GM12878 (cell line): ENCODE measurements at regions not wholly inside any gene's neighbourhood (a gene's known extent, or its start where the extent isn't known, plus 50 kb on each side); places are given as distances from the start of the nearest gene placed in this dataset.

ENCODE experiments used
- ATAC-seq: fragments of 200-7000 bp; cut with Tn5 transposase; 3 replicates; pipeline ENCODE4 v1.9.1; 2020; ENCODE audit warnings: mild to moderate bottlenecking, moderate library complexity
- BruUV-seq: library from RNA; stranded (reverse); fragments of 400-500 nt; replicated peaks from 2 replicates; lab custom pipeline; 2021; lab: Mats Ljungman, UMichigan
- CTCF ChIA-PET: fragments of 300-600 bp; sonication (Branson Sonifier 250); formaldehyde crosslinking; extraction: SDS; loops from one replicate; lab custom pipeline; 2021; ENCODE audit warnings: inconsistent platforms; lab: Yijun Ruan, JAX
- POLR2A ChIA-PET: fragments of 350-600 bp; formaldehyde crosslinking; extraction: SDS; loops from one replicate; lab custom pipeline; 2021; ENCODE audit warnings: inconsistent platforms; lab: Charles Lee
- RAD21 ChIA-PET: fragments of 300-600 bp; sonication (Branson Sonifier 250); formaldehyde crosslinking; loops from one replicate; lab custom pipeline; 2023; ENCODE audit warnings: antibody characterized with exemption; ENCODE audit not compliant: unreplicated experiment; lab: Charles Lee
- SMC1A ChIA-PET: fragments of 300-600 bp; sonication (Branson Sonifier 250); formaldehyde crosslinking; loops from one replicate; lab custom pipeline; 2023; ENCODE audit not compliant: unreplicated experiment, uncharacterized antibody; lab: Charles Lee
- DNase-seq: peaks from one replicate; pipeline ENCODE4 v3.0.0-alpha.2; 2011; ENCODE audit warnings: low read depth, low spot score
- FAIRE-seq: peaks from 3 replicates; lab custom pipeline; 2011; peaks lifted over from hg19 to GRCh38; lab: Jason Lieb, UNC
- H2AFZ ChIP-seq: 2 replicates; pipeline ENCODE4 v1.6.0; 2011; ENCODE audit warnings: low read depth, low read length, control low read depth; ENCODE audit not compliant: control insufficient read depth
- H3K27ac ChIP-seq: 2 replicates; pipeline ENCODE4 v1.5.1; 2011; ENCODE audit warnings: control low read depth; ENCODE audit not compliant: control insufficient read depth, insufficient read depth
- H3K27me3 ChIP-seq, 2 experiments: replicated peaks in 1 of 2; 2 replicates each; pipeline versions ENCODE4 v1.6.0 to v1.6.1; 2011; ENCODE audit warnings: low read length in 1 of 2; ENCODE audit not compliant: control insufficient read depth in 2 of 2, insufficient read depth in 2 of 2
- H3K36me3 ChIP-seq, 2 experiments: 2 replicates each; pipeline ENCODE4 v1.5.1; 2011; ENCODE audit warnings: low read length in 1 of 2; ENCODE audit not compliant: control insufficient read depth in 2 of 2, insufficient read depth in 2 of 2
- H3K4me1 ChIP-seq: 2 replicates; pipeline ENCODE4 v1.6.1; 2011; ENCODE audit warnings: mild to moderate bottlenecking, low read length, moderate library complexity, mixed read lengths; ENCODE audit not compliant: control insufficient read depth, insufficient read depth
- H3K4me2 ChIP-seq: 2 replicates; pipeline ENCODE4 v1.6.0; 2011; ENCODE audit warnings: control low read depth; ENCODE audit not compliant: control insufficient read depth, insufficient read depth
- H3K4me3 ChIP-seq: fragments of 200-600 bp; sonication (generic); 2 replicates; pipeline ENCODE4 v1.5.1; 2016
- H3K79me2 ChIP-seq: 2 replicates; pipeline ENCODE4 v1.6.0; 2011; ENCODE audit warnings: low read length; ENCODE audit not compliant: control insufficient read depth, insufficient read depth
- H3K9ac ChIP-seq: 2 replicates; pipeline ENCODE4 v1.8.0; 2011; ENCODE audit warnings: low read length, control low read depth, mixed read lengths; ENCODE audit not compliant: control insufficient read depth, insufficient read depth
- H3K9me3 ChIP-seq: replicated peaks from 3 replicates; pipeline ENCODE4 v1.5.1; 2011; ENCODE audit warnings: mild to moderate bottlenecking, low read length; ENCODE audit not compliant: control insufficient read depth, insufficient read depth
- H4K20me1 ChIP-seq: 2 replicates; pipeline ENCODE4 v1.6.0; 2011; ENCODE audit not compliant: control insufficient read depth, insufficient read depth
- CBFB ChIP-seq: IDR thresholded peaks from 2 replicates; pipeline ENCODE4 v1.6.1; 2016; ENCODE audit warnings: antibody characterized with exemption, low read depth
- EP300 ChIP-seq, 2 experiments: fragments of 150-350 bp in 1 of 2; IDR thresholded peaks; 2 replicates each; pipeline ENCODE4 v1.6.1; 2011 to 2012; ENCODE audit warnings: low read depth in 2 of 2, low read length in 2 of 2, borderline replicate concordance in 1 of 2, improper control_type of control experiment in 1 of 2, inconsistent platforms in 1 of 2; ENCODE audit not compliant: control insufficient read depth in 1 of 2
- IKZF1 ChIP-seq: fragments of 450-650 bp; conservative IDR thresholded peaks from 2 replicates; pipeline ENCODE4 v1.6.1; 2017; ENCODE audit warnings: antibody characterized with exemption, mild to moderate bottlenecking
- NBN ChIP-seq: fragments of 450-650 bp; IDR thresholded peaks from 2 replicates; pipeline ENCODE4 v1.6.1; 2016
- POLR2AphosphoS5 ChIP-seq: IDR thresholded peaks from 2 replicates; pipeline ENCODE4 v1.6.1; 2011; ENCODE audit warnings: mild to moderate bottlenecking, low read length, inconsistent platforms
- RAD51 ChIP-seq: fragments of 450-650 bp; IDR thresholded peaks from 2 replicates; pipeline ENCODE4 v1.6.1; 2016; ENCODE audit warnings: moderate library complexity, mild to moderate bottlenecking, inconsistent platforms
- SMARCA5 ChIP-seq: fragments of 450-650 bp; IDR thresholded peaks from 2 replicates; pipeline ENCODE4 v1.6.1; 2017; ENCODE audit warnings: mild to moderate bottlenecking
- SP1 ChIP-seq: IDR thresholded peaks from one replicate; pipeline ENCODE4 v1.6.1; 2011; ENCODE audit warnings: low read depth, low read length
- TARDBP ChIP-seq: IDR thresholded peaks from 2 replicates; pipeline ENCODE4 v1.6.1; 2016; ENCODE audit warnings: borderline replicate concordance
- TCF3 ChIP-seq: IDR thresholded peaks from 2 replicates; pipeline ENCODE4 v1.6.1; 2012; ENCODE audit warnings: low read depth, mild to moderate bottlenecking, low read length, borderline replicate concordance; ENCODE audit not compliant: insufficient read depth
- TCF7 ChIP-seq: IDR thresholded peaks from 2 replicates; pipeline ENCODE4 v1.6.1; 2014; ENCODE audit warnings: antibody characterized with exemption, borderline replicate concordance
- ZBTB4 ChIP-seq: fragments of 450-650 bp; formaldehyde crosslinking; IDR thresholded peaks from 2 replicates; pipeline ENCODE4 v1.4.0; 2022; ENCODE audit warnings: mild to moderate bottlenecking, moderate library complexity
- ZNF592 ChIP-seq: fragments of 450-650 bp; IDR thresholded peaks from 2 replicates; pipeline ENCODE4 v1.6.1; 2017; ENCODE audit warnings: mild to moderate bottlenecking, moderate library complexity
- WGBS: methylation state at CpG from one replicate; pipeline ENCODE4 v1.1.6; 2016; ENCODE audit warnings: low lambda C conversion rate; ENCODE audit not compliant: insufficient replicate concordance, insufficient coverage; ENCODE audit errors: missing lambda C conversion rate; 5-methylcytosine and 5-hydroxymethylcytosine counted together
- in situ Hi-C: fragments of 300-500 bp; cut with MboI; formaldehyde crosslinking; loops from 9 replicates; pipeline ENCODE4 v1.14.3; 2018; ENCODE audit warnings: mixed read lengths
- intact Hi-C: fragments of 100-400 bp; cut with micrococcal nuclease; formaldehyde crosslinking; loops from one replicate; pipeline ENCODE4 v1.14.2; 2022; ENCODE audit not compliant: unreplicated experiment

GRCh38 chr7:155869784-155870076, 57.5 kb upstream of the SHH start:
- H3K4me1 ChIP-seq: no peaks in the 10 kb centered on the region
- DNase-seq: no peak
- H3K36me3 ChIP-seq: no peaks in the 10 kb centered on the region
- H2AFZ ChIP-seq: no peak overlapping the region
- H3K27ac ChIP-seq: no peak overlapping the region
- H4K20me1 ChIP-seq: no peaks in the 10 kb centered on the region
- ChIA-PET RAD21 (no interaction called here), SMC1A (no interaction called here), CTCF (no interaction called here), POLR2A (no interaction called here)
- intact Hi-C loops (no loop called here), in situ Hi-C loops (no loop called here)
- WGBS: 37% methylated on average over 12 of the region's 13 CpGs
- no peaks in the 10 kb centered on the region for H3K9me3 ChIP-seq
- H3K79me2 ChIP-seq: no peaks in the 10 kb centered on the region
- H3K4me3 ChIP-seq: no peak overlapping the region
- FAIRE-seq: no peak
- ATAC-seq: no peak
- peaks cover 0 to 1% of the 10 kb centered on the region in 2 experiments; a peak in 2 of 4 replicates for H3K27me3 ChIP-seq
- BruUV-seq: no TSS peak
- no peak for TF ChIP-seq EP300 (IDR thresholded peaks at IDR 0.05; ENCODE audit: borderline replicate concordance in 1 of 2, control insufficient read depth in 1 of 2, low read depth in 2 of 2, low read length in 2 of 2)
- no peak for TF ChIP-seq TCF3
- TF ChIP-seq TCF7: no peak
- no peak for TF ChIP-seq IKZF1
- no peak for TF ChIP-seq POLR2AphosphoS5
- TF ChIP-seq NBN: no peak
- TF ChIP-seq TARDBP: no peak
- no peak for TF ChIP-seq RAD51
- no peak for TF ChIP-seq SMARCA5
- TF ChIP-seq ZBTB4 (CRISPR knock-in tag): no peak
- TF ChIP-seq SP1: no peak
- TF ChIP-seq CBFB: no peak
- no peak for TF ChIP-seq ZNF592
- H3K9ac ChIP-seq: no peak overlapping the region
- H3K4me2 ChIP-seq: no peak overlapping the region
